ENCODE measurements at regions not wholly inside any gene's neighbourhood (a gene's known extent, or its start where the extent isn't known, plus 50 kb on each side); places are given as distances from the start of the nearest gene placed in this dataset.
"Not testable (repeated sequence)": the region's sequence is repeated elsewhere in the genome, so short reads cannot be mapped to it uniquely, and the experiment has no call there.

- no peak for DNase-seq (ENCODE audit: low read depth in 2 of 2)
Measured at GRCh38 chr6:134555672-134556071, 237.8 kb upstream of the SGK1 start.

DNA sequence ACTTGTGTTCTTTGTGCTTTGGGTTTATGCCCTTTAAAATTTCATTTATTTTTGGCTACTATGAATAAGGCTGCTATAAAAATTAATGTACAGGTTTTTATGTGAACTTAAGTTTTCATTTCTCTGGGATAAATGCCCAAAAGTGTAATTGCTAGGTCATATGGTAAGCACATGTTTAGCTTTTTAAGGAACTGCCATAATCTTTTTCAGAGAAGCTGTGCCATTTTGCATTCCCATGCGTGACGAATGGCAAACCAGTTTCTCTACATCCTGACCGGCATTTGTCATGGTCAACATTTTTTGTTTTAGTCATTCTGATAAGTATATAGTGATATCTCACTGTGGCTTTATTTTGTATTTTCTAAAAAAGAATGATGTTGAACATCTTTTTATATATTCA lies 236.0 kb upstream of the SGK1 start:
- DNase-seq (ENCODE audit: low read depth in 2 of 2) = no peak

DNA sequence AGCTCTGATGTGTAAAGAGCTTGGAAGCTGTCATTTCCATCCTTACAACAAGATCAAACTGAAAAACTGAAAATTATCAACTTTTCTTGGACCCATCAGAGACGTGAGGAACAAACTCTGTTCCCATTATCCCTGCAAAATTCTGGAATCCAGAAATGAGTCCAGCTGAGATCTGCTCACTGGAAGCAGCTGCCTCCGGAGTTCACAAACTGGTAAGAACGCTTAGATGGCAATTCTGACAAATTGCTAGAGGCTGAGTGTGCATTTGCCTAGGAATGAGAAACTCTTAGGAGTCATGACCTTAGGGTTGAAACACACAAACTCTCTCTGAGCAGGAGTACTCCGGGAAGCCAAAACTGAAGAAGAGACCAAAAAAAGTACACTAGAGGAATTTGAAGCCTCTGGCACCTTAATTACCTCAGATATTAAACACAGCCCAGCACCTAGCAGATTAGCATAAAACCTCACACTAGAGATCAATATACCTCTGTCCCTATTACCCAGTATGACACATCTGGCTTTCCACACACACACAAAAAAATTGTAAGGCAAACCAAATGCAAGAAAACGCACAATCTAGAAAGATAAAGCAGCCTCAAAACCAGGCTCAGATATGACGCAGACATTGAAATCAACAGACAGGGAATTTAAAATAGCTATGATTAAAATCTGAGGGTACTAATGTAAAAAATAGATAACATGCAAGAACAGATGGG lies 233.5 kb upstream of the SGK1 start:
- DNase-seq (ENCODE audit: low read depth in 2 of 2) = no peak

DNA sequence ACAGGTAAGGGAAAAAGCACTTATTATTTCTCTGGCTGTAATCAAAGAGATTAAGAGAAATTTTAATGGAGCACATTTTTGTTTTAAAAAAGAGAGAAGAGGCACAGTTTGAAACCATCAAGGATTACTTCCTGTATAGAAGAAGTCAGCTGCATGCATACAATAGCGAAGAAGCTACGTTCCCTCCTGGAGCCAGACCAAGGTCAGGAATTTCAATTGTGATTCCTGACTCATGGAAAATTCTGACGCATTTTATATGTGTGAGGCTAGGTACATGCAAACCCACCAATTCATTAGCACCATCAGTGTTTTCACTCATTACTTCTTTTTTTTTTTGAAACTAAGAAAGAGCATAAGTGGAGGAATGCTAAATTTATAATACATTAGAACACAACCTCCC lies 232.7 kb upstream of the SGK1 start:
- DNase-seq (ENCODE audit: low read depth in 2 of 2) = no peak

DNA sequence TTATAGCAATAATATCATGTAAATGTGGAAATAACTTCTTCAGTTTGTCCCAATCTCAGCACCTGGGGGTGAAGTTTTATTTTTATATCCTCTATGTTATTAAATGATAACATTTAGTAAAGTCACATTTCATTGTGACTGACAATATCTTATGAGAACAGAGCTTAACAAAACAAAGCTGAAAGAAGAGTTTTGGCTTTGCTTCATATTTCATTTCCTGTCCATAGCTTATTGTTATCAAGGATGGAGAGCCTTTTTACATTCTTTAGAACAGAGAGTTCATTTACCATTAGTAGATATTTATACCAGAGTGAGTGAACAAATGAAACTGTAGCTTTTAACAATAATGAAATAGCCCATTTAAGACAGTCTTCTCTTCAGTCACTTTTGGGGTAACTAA lies 231.9 kb upstream of the SGK1 start:
- DNase-seq (ENCODE audit: low read depth in 2 of 2) = no peak

DNA sequence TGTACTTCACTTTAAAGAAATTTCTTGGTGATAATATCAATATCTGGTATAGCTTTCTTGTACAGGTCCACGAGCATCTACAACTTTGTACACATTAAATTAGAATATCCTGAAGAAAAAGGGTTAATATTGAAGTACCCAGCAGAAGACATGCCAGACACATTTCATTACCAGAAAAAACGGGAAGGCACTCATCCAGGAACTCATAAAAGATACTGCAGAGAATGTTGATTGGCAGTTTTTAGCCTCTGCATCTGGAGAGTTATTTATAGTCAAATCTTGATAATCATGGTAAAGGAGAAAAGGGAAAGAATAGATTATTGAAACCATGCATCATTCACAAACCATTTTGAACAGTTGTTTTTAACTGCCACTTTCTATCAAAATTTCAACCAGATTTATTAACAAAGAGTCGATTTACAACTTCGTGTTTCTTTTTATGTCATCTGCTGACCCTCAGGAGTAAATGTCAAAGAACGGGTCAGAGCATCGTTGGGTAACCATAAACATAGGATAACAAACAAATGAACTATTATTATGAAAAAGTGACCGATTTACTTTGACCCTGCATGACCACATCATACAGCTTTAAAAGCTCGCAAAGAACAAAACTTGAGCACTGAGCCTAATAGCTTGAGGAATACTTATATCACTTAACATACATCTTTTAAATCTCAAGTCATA lies 229.2 kb upstream of the SGK1 start:
- no peak for DNase-seq (ENCODE audit: low read depth in 2 of 2)

- no peak for DNase-seq (ENCODE audit: low read depth in 2 of 2)
Measured at GRCh38 chr6:134544737-134545136, 226.8 kb upstream of the SGK1 start.

DNA sequence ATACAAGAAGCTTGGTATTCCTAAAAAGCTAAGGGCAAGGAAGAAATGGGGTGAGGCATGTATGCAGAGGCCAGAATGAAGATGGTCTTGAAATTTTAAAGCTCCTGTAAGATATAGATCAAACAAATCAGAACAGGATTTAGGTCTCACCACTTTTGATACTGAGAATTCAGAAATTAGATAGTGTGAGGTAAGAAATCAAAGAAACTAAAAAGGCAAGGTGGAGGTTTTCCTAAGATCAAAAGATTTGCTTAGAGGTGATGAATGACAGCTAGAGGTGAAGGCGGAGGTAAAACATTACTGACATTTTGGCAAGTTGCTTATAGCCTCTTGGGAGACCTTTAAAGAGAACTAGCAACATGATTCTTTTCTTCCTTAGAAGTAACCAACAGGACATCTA lies 225.2 kb upstream of the SGK1 start:
- DNase-seq (ENCODE audit: low read depth in 2 of 2) = no peak

- no peak for DNase-seq (ENCODE audit: low read depth in 2 of 2)
Measured at GRCh38 chr6:134541001-134541400, 223.1 kb upstream of the SGK1 start.

- no peak for DNase-seq (ENCODE audit: low read depth in 2 of 2)
Measured at GRCh38 chr6:134539865-134540323, 222.0 kb upstream of the SGK1 start.

DNA sequence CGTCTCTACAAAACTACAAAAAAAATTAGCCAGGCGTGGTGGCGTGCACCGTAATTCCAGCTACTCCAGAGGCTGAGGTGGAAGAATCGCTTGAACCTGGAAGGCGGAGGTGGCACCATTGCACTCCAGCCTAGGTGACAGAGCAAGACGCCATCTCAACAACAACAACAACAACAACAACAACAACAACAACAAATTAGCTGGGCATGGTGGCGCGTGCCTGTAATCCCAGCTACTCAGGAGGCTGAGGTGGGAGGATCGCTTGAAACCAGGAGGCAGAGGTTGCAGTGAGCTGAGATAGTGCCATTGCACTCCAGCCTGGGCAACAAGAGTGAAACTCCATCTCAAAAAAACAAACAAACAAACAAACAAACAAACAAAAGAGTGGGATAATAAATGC lies 219.9 kb upstream of the SGK1 start:
- DNase-seq (ENCODE audit: low read depth in 2 of 2) = not testable (repeated sequence)

DNA sequence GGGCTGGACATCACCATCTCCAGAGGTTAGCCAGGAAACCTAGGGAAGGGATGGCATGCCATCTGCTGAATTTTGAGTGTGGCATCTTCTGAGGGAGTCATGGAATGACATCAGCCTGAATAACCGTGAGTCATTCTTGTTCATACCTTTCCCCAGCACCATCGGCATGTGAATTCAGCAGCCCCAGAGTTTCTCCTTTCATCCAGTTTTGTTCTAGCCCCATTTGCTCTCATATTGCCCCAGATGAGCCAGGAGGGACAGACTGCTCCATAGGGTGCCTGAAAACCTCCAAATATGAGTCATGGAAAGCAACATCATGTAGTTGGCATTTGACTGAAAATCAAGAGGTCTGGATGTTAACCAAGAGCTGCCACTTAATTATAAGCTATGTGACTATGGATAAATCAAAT lies 219.2 kb upstream of the SGK1 start:
- DNase-seq (ENCODE audit: low read depth in 2 of 2) = no peak

- no peak for DNase-seq (ENCODE audit: low read depth in 2 of 2)
Measured at GRCh38 chr6:134535831-134536230, 217.9 kb upstream of the SGK1 start.

DNA sequence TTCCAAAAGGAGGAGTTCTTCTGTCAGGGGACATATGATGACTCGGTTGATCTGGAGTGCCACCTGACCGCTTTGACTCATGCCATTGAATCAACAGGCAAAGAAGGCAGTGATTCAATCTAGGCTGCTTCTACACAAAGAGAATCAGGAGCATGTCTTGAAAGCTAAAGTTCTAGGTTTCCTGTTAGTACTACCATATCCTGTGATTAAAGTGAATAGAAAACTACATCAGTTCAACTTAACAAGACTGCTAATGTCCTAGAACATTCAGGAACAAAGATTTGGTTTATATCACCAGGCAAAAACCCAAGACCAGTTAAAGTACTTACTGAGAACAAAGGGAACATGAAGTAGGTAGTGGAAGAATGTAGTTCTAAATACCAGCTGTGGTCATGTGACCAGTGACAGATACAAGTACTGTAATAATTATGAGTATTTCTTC lies 216.8 kb upstream of the SGK1 start:
- DNase-seq (ENCODE audit: low read depth in 2 of 2) = no peak

DNA sequence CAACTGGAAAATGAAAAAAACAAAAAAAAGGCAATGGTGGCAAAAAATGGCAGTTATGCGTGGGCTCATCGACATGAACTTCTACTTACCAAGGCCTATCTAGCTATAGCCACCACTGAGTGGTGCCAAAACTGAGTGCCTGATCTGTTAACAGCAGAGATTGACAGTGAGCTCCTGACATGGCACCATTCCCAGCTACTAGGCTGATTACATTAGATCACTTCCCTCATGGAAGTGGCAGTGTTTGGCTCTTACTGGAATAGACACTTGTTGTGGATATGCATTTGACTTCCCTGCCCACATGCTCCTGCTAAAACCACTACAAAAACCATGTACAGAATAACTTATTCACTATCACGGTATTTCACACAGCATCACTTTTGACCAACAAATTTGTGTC lies 216.1 kb upstream of the SGK1 start:
- DNase-seq (ENCODE audit: low read depth in 2 of 2) = no peak

- no peak for DNase-seq (ENCODE audit: low read depth in 2 of 2)
Measured at GRCh38 chr6:134532694-134533624, 215.0 kb upstream of the SGK1 start.

DNA sequence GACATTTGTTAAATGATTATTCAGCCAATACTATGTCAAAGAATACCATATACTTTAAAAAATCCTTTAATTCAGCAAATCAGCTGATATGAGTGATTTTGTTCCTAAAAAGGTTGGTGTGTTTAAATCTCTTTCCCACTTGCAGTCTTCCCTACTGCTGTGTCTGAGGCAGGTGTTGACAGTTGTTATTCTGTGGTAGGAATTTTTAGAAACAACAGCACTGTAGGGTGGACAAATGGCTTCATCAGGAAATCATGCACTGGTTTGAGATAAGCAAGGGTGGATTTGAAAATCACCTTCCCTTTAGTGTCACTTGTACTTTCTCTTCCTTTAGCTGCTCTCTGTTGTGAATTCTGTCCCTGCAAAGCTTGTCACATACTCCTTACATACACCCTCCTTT lies 213.7 kb upstream of the SGK1 start:
- DNase-seq (ENCODE audit: low read depth in 2 of 2) = no peak

- DNase-seq (ENCODE audit: low read depth in 2 of 2) = no peak
Measured at GRCh38 chr6:134531188-134531551, 213.3 kb upstream of the SGK1 start.

- DNase-seq (ENCODE audit: low read depth in 2 of 2) = no peak
Measured at GRCh38 chr6:134529921-134530320, 212.0 kb upstream of the SGK1 start.

DNA sequence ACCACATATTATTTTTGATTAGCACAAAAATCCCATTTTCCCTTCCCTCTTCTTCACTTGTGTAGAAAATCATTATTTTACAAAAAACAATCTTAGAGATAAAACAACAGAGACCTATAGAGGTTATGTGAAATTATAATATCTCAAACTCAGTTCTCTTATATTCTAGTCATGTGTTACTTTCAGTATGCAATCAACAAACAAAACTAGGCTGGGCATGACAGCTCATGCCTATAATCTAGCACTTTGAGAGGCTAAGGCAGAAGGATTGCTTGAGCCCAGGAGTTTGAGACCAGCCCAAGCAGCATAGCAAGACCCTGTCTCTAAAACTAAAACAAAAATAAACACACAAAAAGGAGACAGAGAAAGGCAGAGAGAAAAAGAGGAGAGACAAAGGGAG lies 211.4 kb upstream of the SGK1 start:
- no peak for DNase-seq (ENCODE audit: low read depth in 2 of 2)

GRCh38 chr6:134527108-134527787 lies 209.3 kb upstream of the SGK1 start:
- DNase-seq (ENCODE audit: low read depth in 2 of 2) = no peak

Data from stimulated activated CD8-positive, alpha-beta memory T cell treated with anti-CD3 and anti-CD28 coated beads, Interleukin-15, amount 100 ng/mL, for 48 hours (primary cell).